Vagina (tissue), 2 donors: ENCODE measurements at regions not wholly inside any gene's neighbourhood (a gene's known extent, or its start where the extent isn't known, plus 50 kb on each side); places are given as distances from the start of the nearest gene placed in this dataset.

Experiments used
- DNase-seq, 2 donors: peaks; one replicate each; pipeline ENCODE4 v3.0.0-alpha.2; 2017; ENCODE audit errors: extremely low spot score in 2 of 2
- H3K27ac ChIP-seq: fragments of 200-600 bp; sonication (generic); one replicate; pipeline ENCODE4 v1.5.1; 2019
- H3K27me3 ChIP-seq: fragments of 200-600 bp; sonication (generic); one replicate; pipeline ENCODE4 v1.5.1; 2019
- H3K36me3 ChIP-seq, 2 donors: fragments of 200-600 bp; sonication (generic); one replicate each; pipeline ENCODE4 v1.5.1; 2017 to 2019
- H3K4me1 ChIP-seq: fragments of 200-600 bp; sonication (generic); one replicate; pipeline ENCODE4 v1.5.1; 2019
- H3K4me3 ChIP-seq, 2 donors: fragments of 200-600 bp; sonication (generic); 1 replicate in 1 of 2; 2 replicates in 1 of 2; pipeline ENCODE4 v1.5.1; 2016 to 2019
- H3K9me3 ChIP-seq: fragments of 200-600 bp; sonication (generic); one replicate; pipeline ENCODE4 v1.5.1; 2019
- CTCF ChIP-seq, 3 experiments: fragments of 450-650 bp in 2 of 3; fragments of 200-600 bp in 1 of 3; sonication (generic) in 1 of 3; IDR thresholded peaks; one replicate each; pipeline ENCODE4 v1.5.1; 2017 to 2019; ENCODE audit warnings: antibody characterized with exemption in 3 of 3, mild to moderate bottlenecking in 2 of 3, moderate library complexity in 2 of 3
- POLR2A ChIP-seq, 2 donors: fragments of 450-650 bp; IDR thresholded peaks; one replicate each; pipeline ENCODE4 v1.6.1; 2017; ENCODE audit warnings: antibody characterized with exemption in 2 of 2, mild to moderate bottlenecking in 2 of 2, moderate library complexity in 2 of 2
- POLR2AphosphoS5 ChIP-seq, 2 donors: sonication (generic); formaldehyde crosslinking; IDR thresholded peaks; one replicate each; pipeline ENCODE4 v1.9.0; 2017; ENCODE audit warnings: antibody characterized with exemption in 2 of 2, mild to moderate bottlenecking in 2 of 2, low read depth in 1 of 2; ENCODE audit not compliant: insufficient read depth in 1 of 2
- intact Hi-C: fragments of 100-400 bp; cut with DNase I; formaldehyde crosslinking; loops from one replicate; pipeline ENCODE4 v1.15.1; 2023

GRCh38 chr13:79121286-79121685 is 284.8 kb downstream of the RBM26 start:
- H3K4me3 ChIP-seq: no peak overlapping the region
- no peaks in the 10 kb centered on the region for H3K36me3 ChIP-seq
- no peaks in the 10 kb centered on the region for H3K9me3 ChIP-seq
- H3K27ac ChIP-seq: no peak overlapping the region
- no peaks in the 10 kb centered on the region for H3K27me3 ChIP-seq
- no peak for DNase-seq
- intact Hi-C loops: no loop called here
- no peaks in the 10 kb centered on the region for H3K4me1 ChIP-seq
- TF ChIP-seq POLR2A (IDR thresholded peaks at IDR 0.05) (no peak), CTCF (IDR thresholded peaks at IDR 0.05) (no peak), POLR2AphosphoS5 (IDR thresholded peaks at IDR 0.05; ENCODE audit: insufficient read depth in 1 of 2, low read depth in 1 of 2) (no peak)

- Histone ChIP-seq H3K4me1 (no peaks in the 10 kb centered on the region), H3K4me3 (no peak overlapping the region), H3K9me3 (no peaks in the 10 kb centered on the region), H3K36me3 (no peaks in the 10 kb centered on the region), H3K27me3 (no peaks in the 10 kb centered on the region), H3K27ac (no peak overlapping the region)
- intact Hi-C loops: no loop called here
- TF ChIP-seq CTCF (IDR thresholded peaks at IDR 0.05) (no peak), POLR2AphosphoS5 (IDR thresholded peaks at IDR 0.05; ENCODE audit: insufficient read depth in 1 of 2, low read depth in 1 of 2) (no peak), POLR2A (IDR thresholded peaks at IDR 0.05) (no peak)
- no peak for DNase-seq
These were observed 286.4 kb downstream of the RBM26 start for GRCh38 chr13:79119578-79120107.

- Histone ChIP-seq H3K9me3 (no peaks in the 10 kb centered on the region), H3K27ac (no peak overlapping the region), H3K4me1 (no peaks in the 10 kb centered on the region), H3K36me3 (no peaks in the 10 kb centered on the region), H3K4me3 (no peak overlapping the region), H3K27me3 (no peaks in the 10 kb centered on the region)
- TF ChIP-seq POLR2AphosphoS5 (IDR thresholded peaks at IDR 0.05; ENCODE audit: insufficient read depth in 1 of 2, low read depth in 1 of 2) (no peak), POLR2A (IDR thresholded peaks at IDR 0.05) (no peak), CTCF (IDR thresholded peaks at IDR 0.05) (no peak)
- intact Hi-C loops: no loop called here
- no peak for DNase-seq
These were observed 294.0 kb downstream of the RBM26 start for GRCh38 chr13:79112016-79112415.

- Histone ChIP-seq H3K36me3 (no peaks in the 10 kb centered on the region), H3K4me1 (no peaks in the 10 kb centered on the region), H3K4me3 (no peak overlapping the region), H3K27ac (no peak overlapping the region), H3K27me3 (no peaks in the 10 kb centered on the region), H3K9me3 (no peaks in the 10 kb centered on the region)
- intact Hi-C loops: no loop called here
- no peak for TF ChIP-seq POLR2A (IDR thresholded peaks at IDR 0.05)
- TF ChIP-seq POLR2AphosphoS5 (IDR thresholded peaks at IDR 0.05; ENCODE audit: insufficient read depth in 1 of 2, low read depth in 1 of 2): no peak
- TF ChIP-seq CTCF (IDR thresholded peaks at IDR 0.05): no peak
- DNase-seq: no peak
These were observed 297.0 kb downstream of the RBM26 start for GRCh38 chr13:79108914-79109643.

- Histone ChIP-seq H3K4me3 (no peak overlapping the region), H3K27me3 (no peaks in the 10 kb centered on the region), H3K36me3 (no peaks in the 10 kb centered on the region), H3K4me1 (no peaks in the 10 kb centered on the region), H3K27ac (no peak overlapping the region), H3K9me3 (no peaks in the 10 kb centered on the region)
- intact Hi-C loops: no loop called here
- TF ChIP-seq POLR2A (IDR thresholded peaks at IDR 0.05) (no peak), CTCF (IDR thresholded peaks at IDR 0.05) (no peak), POLR2AphosphoS5 (IDR thresholded peaks at IDR 0.05; ENCODE audit: insufficient read depth in 1 of 2, low read depth in 1 of 2) (no peak)
- DNase-seq: no peak
These were observed 307.5 kb downstream of the RBM26 start for GRCh38 chr13:79098596-79098995.
